Panc1 (cell line): ENCODE measurements at regions not wholly inside any gene's neighbourhood (a gene's known extent, or its start where the extent isn't known, plus 50 kb on each side); places are given as distances from the start of the nearest gene placed in this dataset.

ENCODE experiments used
- ATAC-seq: fragments of 200-7000 bp; cut with Tn5 transposase; 2 replicates; pipeline ENCODE4 v1.9.1; 2020; ENCODE audit warnings: mild to moderate bottlenecking, moderate library complexity
- BruUV-seq: library from RNA; stranded (reverse); fragments of 400-500 nt; replicated peaks from 2 replicates; lab custom pipeline; 2021; lab: Mats Ljungman, UMichigan
- CTCF ChIA-PET: fragments of 300-600 bp; sonication (Branson Sonifier 250); formaldehyde crosslinking; loops from one replicate; lab custom pipeline; 2022; ENCODE audit warnings: antibody characterized with exemption; lab: Charles Lee
- POLR2A ChIA-PET: fragments of 300-600 bp; sonication (Branson Sonifier 250); formaldehyde crosslinking; loops from one replicate; lab custom pipeline; 2022; ENCODE audit warnings: antibody characterized with exemption; lab: Charles Lee
- DNase-seq: peaks from one replicate; pipeline ENCODE4 v3.0.0-alpha.2; 2010; ENCODE audit warnings: low read depth, low spot score
- H3K27ac ChIP-seq: 2 replicates; pipeline ENCODE4 v1.5.1; 2011; ENCODE audit warnings: mild to moderate bottlenecking, low read length, inconsistent platforms
- H3K27me3 ChIP-seq: fragments of 200-500 bp; sonication (Bioruptor generic); 2 replicates; pipeline ENCODE4 v1.6.0; 2014; ENCODE audit warnings: low read length, inconsistent platforms; ENCODE audit not compliant: control insufficient read depth, insufficient read depth
- H3K36me3 ChIP-seq: fragments of 200-500 bp; sonication (Bioruptor generic); 2 replicates; pipeline ENCODE4 v1.5.1; 2014; ENCODE audit warnings: inconsistent platforms, mild to moderate bottlenecking, low read length, moderate library complexity; ENCODE audit not compliant: control insufficient read depth, insufficient read depth
- H3K4me1 ChIP-seq: 2 replicates; pipeline ENCODE4 v1.5.1; 2011; ENCODE audit warnings: inconsistent platforms, mild to moderate bottlenecking, low read length, moderate library complexity; ENCODE audit not compliant: control insufficient read depth, insufficient read depth
- H3K4me3 ChIP-seq, 2 experiments: 2 replicates each; pipeline ENCODE4 v1.5.1; 2011 to 2012; ENCODE audit warnings: low read depth in 2 of 2, low read length in 2 of 2, mild to moderate bottlenecking in 2 of 2, inconsistent platforms in 1 of 2, moderate library complexity in 1 of 2
- H3K9me3 ChIP-seq: fragments of 200-500 bp; sonication (Bioruptor generic); 2 replicates; pipeline ENCODE4 v1.5.1; 2014; ENCODE audit warnings: low read depth, mild to moderate bottlenecking, inconsistent platforms, low read length, moderate library complexity; ENCODE audit not compliant: control insufficient read depth, insufficient read depth
- CTCF ChIP-seq: fragments of 450-650 bp; IDR thresholded peaks from 2 replicates; pipeline ENCODE4 v1.5.1; 2017; ENCODE audit warnings: mild to moderate bottlenecking
- POLR2AphosphoS5 ChIP-seq: IDR thresholded peaks from 2 replicates; pipeline ENCODE4 v1.6.1; 2012; ENCODE audit warnings: mild to moderate bottlenecking, low read depth, low read length, moderate library complexity
- REST ChIP-seq, 2 experiments: IDR thresholded peaks; 2 replicates each; pipeline ENCODE4 v1.6.1; 2011 to 2012; ENCODE audit warnings: low read depth in 2 of 2, control low read depth in 1 of 2, low read length in 1 of 2, mild to moderate bottlenecking in 1 of 2, moderate library complexity in 1 of 2; ENCODE audit not compliant: insufficient read depth in 1 of 2
- SIN3A ChIP-seq: IDR thresholded peaks from 2 replicates; pipeline ENCODE4 v1.6.1; 2012; ENCODE audit warnings: low read depth, mild to moderate bottlenecking, low read length, moderate library complexity, borderline replicate concordance; ENCODE audit not compliant: insufficient read depth
- TCF7L2 ChIP-seq: IDR thresholded peaks from 2 replicates; pipeline ENCODE4 v1.6.1; 2011; ENCODE audit warnings: mild to moderate bottlenecking, low read depth, low read length, inconsistent platforms
- in situ Hi-C: cut with HindIII; loops from 2 replicates; pipeline ENCODE4 v1.10.0; 2016; ENCODE audit warnings: low sequenced_read_pairs, low pct_unique_long_range_greater_than_20kb
- intact Hi-C: fragments of 100-400 bp; cut with micrococcal nuclease; formaldehyde crosslinking; loops from one replicate; pipeline ENCODE4 v1.10.0; 2022; ENCODE audit not compliant: unreplicated experiment

- POLR2A ChIA-PET = no interaction called here
- no peak overlapping the region for H3K27ac ChIP-seq
- no peak overlapping the region for H3K4me3 ChIP-seq
- in situ Hi-C loops (no loop called here), intact Hi-C loops (no loop called here)
- H3K4me1 ChIP-seq = no peaks in the 10 kb centered on the region
- ATAC-seq (no peak), DNase-seq (no peak)
- BruUV-seq = no TSS peak
- TF ChIP-seq REST (IDR thresholded peaks at IDR 0.05; ENCODE audit: insufficient read depth in 1 of 2, low read depth in 2 of 2, low read length in 1 of 2) (no peak), TCF7L2 (no peak), POLR2AphosphoS5 (no peak), SIN3A (no peak)
- no peaks in the 10 kb centered on the region for H3K36me3 ChIP-seq
- H3K9me3 ChIP-seq = no peaks in the 10 kb centered on the region; the same call in 1 of the 2 replicates
- CTCF ChIA-PET = no interaction called here
- no peaks in the 10 kb centered on the region for H3K27me3 ChIP-seq
Observed at GRCh38 chr3:99481561-99481960, 156.8 kb upstream of the COL8A1 start.

DNA sequence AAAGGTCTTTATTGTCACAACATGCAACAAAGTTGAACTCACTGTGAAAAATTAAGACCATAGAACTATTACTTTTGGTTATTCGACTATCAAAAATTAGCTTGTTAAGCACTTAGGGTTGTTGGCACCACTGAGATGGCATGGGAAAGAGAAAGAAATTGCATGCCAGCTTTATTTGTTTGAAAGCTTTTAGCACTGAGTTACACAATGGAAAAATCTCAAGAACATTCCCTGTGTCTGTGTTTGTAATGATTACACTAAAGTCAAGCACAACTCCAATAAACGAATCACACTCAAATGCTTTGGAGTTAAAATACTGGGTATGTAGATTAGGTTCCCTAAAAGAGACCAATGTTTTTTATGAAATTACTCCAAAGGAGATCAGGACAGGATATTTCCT lies 158.6 kb upstream of the COL8A1 start:
- ChIA-PET POLR2A (no interaction called here), CTCF (no interaction called here)
- no peaks in the 10 kb centered on the region for H3K4me1 ChIP-seq
- no peak overlapping the region for H3K4me3 ChIP-seq
- no peak overlapping the region for H3K27ac ChIP-seq
- TF ChIP-seq REST (IDR thresholded peaks at IDR 0.05; ENCODE audit: insufficient read depth in 1 of 2, low read depth in 2 of 2, low read length in 1 of 2) (no peak), CTCF (no peak), POLR2AphosphoS5 (no peak), TCF7L2 (no peak), SIN3A (no peak)
- ATAC-seq (no peak), DNase-seq (no peak)
- no peaks in the 10 kb centered on the region for H3K27me3 ChIP-seq
- no TSS peak for BruUV-seq
- intact Hi-C loops (no loop called here), in situ Hi-C loops (no loop called here)
- H3K9me3 ChIP-seq = no peaks in the 10 kb centered on the region; the same call in 1 of the 2 replicates
- H3K36me3 ChIP-seq = no peaks in the 10 kb centered on the region
